ENCODE measurements at regions not wholly inside any gene's neighbourhood (a gene's known extent, or its start where the extent isn't known, plus 50 kb on each side); places are given as distances from the start of the nearest gene placed in this dataset.

DNA sequence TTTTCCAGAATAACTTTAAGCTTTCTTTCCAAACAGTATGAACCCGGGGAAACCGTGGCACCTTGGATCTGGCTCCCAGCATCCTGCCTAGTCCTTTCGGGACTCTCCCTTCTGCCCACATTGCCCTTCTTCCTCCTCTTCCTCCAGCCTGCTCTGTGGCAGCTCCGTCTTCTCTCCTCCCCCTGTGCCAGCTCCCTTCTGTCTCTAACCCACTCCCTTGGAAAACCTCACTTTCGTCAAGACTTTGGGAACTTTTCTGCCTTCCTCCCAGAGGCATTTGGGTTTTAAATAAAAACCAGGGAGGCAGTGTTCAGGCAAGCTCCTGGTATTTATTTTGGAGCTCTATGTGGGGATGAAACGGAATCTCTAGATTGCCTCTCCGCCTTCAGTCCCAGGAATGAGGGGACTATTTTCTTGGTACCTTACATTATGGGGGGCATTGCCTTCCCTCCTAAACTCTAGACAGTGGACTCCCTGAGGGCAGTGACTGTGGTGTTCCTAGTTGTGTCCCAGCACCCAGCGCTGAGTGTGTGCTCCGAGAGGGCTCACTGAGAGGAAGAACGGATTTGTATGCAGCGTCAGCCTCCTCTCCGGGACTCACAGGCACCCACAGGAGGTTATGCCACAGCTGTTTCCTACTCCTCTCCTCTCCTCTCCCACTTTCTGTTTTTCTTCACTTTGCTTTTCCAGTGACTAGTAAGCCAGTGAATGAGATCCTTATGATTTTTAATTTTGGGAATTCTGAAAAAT lies 105.4 kb upstream of the MRPS22 start:
- TF ChIP-seq TAF1 (IDR thresholded peaks at IDR 0.05; ENCODE audit: borderline replicate concordance, low read depth, low read length) (no peak), POLR2AphosphoS5 (IDR thresholded peaks at IDR 0.05; ENCODE audit: low read depth, low read length) (no peak)

Measured in GM12892 (cell line).